PFSK-1 (cell line): ENCODE measurements at regions not wholly inside any gene's neighbourhood (a gene's known extent, or its start where the extent isn't known, plus 50 kb on each side); places are given as distances from the start of the nearest gene placed in this dataset.

Source experiments
- FOXP2 ChIP-seq: optimal IDR thresholded peaks from 2 replicates; pipeline ENCODE3; 2011; ENCODE audit warnings: borderline replicate concordance, control low read depth, inconsistent platforms; ENCODE audit not compliant: insufficient read depth; ENCODE audit errors: extremely low read length, extremely low read depth
- POLR2AphosphoS5 ChIP-seq: IDR thresholded peaks from 2 replicates; pipeline ENCODE4 v1.6.1; 2012; ENCODE audit warnings: low read depth, mild to moderate bottlenecking, control low read depth, low read length, moderate library complexity
- REST ChIP-seq, 2 experiments: IDR thresholded peaks; 2 replicates each; pipeline versions ENCODE4 v1.6.1 to v1.8.0; 2011 to 2012; ENCODE audit warnings: low read depth in 2 of 2, low read length in 2 of 2, control low read depth in 1 of 2, inconsistent platforms in 1 of 2, mild to moderate bottlenecking in 1 of 2, moderate library complexity in 1 of 2; ENCODE audit not compliant: insufficient read depth in 1 of 2
- SIN3A ChIP-seq: IDR thresholded peaks from 2 replicates; pipeline ENCODE4 v1.6.1; 2012; ENCODE audit warnings: mild to moderate bottlenecking, low read length, moderate library complexity, borderline replicate concordance; ENCODE audit not compliant: insufficient read depth
- TAF1 ChIP-seq: IDR thresholded peaks from 2 replicates; pipeline ENCODE4 v1.6.1; 2012; ENCODE audit warnings: low read length, control low read depth, borderline replicate concordance; ENCODE audit not compliant: insufficient read depth

DNA sequence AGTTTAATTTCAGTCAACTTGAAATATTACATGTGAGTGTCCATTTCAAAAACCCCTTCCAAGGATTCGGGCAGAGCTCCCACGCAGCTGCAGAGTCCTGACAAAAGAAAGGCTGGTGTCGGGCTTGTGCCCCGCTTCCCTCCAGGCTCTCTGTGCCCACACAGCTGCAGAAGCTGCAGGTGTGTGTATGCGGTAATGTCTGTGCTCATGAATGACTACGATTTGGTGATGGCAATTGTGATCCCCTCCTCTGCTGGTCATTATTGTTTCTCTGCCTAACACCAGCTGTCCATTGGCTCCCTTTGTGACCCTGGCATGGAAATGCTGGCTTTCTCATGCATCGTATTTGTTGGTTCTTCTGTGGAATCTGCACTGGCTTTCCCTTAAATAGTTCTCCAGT lies 224.8 kb downstream of the NUP35 start:
- TF ChIP-seq POLR2AphosphoS5, result no peak
- TF ChIP-seq TAF1, result no peak
- no peak for TF ChIP-seq REST (IDR thresholded peaks at IDR 0.05; ENCODE audit: insufficient read depth in 1 of 2, low read depth in 2 of 2, low read length in 2 of 2)
- TF ChIP-seq SIN3A, result no peak
- no peak for TF ChIP-seq FOXP2

DNA sequence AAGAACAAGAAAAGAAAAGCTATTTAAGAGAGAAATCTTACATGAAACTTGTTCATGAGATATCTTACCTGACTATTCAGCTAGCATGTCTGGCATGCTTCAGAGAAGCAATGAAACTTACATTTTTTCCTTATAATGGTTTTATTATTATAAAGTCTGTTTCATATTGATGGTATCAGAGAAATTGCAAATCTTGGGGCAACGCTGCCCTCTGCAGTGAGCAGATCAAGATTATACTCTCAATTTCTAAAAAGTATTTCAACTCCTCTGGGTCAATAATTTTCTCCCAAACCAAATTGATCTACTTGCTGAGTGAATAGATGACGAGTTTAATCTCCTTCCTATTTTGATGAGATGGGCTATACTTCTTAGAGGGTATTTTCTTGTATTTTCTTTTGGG lies 235.6 kb downstream of the NUP35 start:
- TF ChIP-seq TAF1 (no peak), FOXP2 (no peak), SIN3A (no peak), POLR2AphosphoS5 (no peak), REST (IDR thresholded peaks at IDR 0.05; ENCODE audit: insufficient read depth in 1 of 2, low read depth in 2 of 2, low read length in 2 of 2) (no peak)

GRCh38 chr2:183371545-183371944 lies 247.3 kb downstream of the NUP35 start:
- no peak for TF ChIP-seq POLR2AphosphoS5
- TF ChIP-seq SIN3A, result no peak
- no peak for TF ChIP-seq REST (IDR thresholded peaks at IDR 0.05; ENCODE audit: insufficient read depth in 1 of 2, low read depth in 2 of 2, low read length in 2 of 2)
- no peak for TF ChIP-seq FOXP2
- no peak for TF ChIP-seq TAF1

DNA sequence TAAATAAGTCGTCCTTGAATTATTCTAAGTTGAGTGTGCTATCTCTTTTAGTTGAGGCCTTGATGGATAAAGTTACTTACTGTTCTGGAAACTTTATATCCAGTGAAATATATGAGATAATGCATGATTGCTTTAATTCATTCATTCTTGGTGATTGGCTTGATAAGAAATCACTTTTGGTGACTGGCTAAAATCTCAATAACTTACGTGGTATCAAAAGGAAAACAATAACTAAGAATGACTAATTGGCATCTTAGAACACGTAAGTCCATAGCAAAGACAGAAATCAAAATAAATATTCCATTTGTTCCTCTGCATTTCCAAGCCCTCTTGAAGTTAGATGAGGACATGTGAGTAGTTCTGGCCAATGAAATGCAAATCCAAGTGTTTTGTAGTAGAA lies 251.6 kb downstream of the NUP35 start:
- TF ChIP-seq TAF1 (no peak), FOXP2 (no peak), REST (IDR thresholded peaks at IDR 0.05; ENCODE audit: insufficient read depth in 1 of 2, low read depth in 2 of 2, low read length in 2 of 2) (no peak), SIN3A (no peak), POLR2AphosphoS5 (no peak)

DNA sequence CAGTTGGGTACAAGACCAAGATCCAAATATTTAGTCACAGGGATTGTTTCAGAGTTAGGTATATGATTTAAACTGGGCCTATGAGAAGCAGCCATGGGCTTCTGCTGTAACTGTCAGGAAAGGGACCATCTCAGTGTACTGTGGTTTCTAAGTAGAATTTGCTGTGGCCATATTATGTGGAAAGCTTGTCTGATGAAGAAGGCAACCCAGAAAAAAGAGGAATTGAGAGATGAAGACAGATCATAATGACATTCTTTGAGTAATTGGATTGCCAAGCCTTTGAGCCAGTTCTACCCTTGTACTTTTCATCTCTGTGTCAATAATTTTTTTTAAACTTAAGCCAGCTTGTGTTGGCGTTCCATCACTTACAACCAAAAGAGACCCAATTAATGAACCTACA lies 259.6 kb downstream of the NUP35 start:
- no peak for TF ChIP-seq SIN3A
- no peak for TF ChIP-seq REST (IDR thresholded peaks at IDR 0.05; ENCODE audit: insufficient read depth in 1 of 2, low read depth in 2 of 2, low read length in 2 of 2)
- no peak for TF ChIP-seq FOXP2
- TF ChIP-seq TAF1, result no peak
- no peak for TF ChIP-seq POLR2AphosphoS5
